H1 (cell line): ENCODE measurements at regions not wholly inside any gene's neighbourhood (a gene's known extent, or its start where the extent isn't known, plus 50 kb on each side); places are given as distances from the start of the nearest gene placed in this dataset.
A peak's percentile ranks its signal among the peaks of the same experiment; 100 is the strongest.

Source experiments
- BACH1 ChIP-seq: IDR thresholded peaks from 2 replicates; pipeline ENCODE4 v1.6.1; 2012; ENCODE audit warnings: low read length, improper control_type of control experiment
- CHD2 ChIP-seq: IDR thresholded peaks from 2 replicates; pipeline ENCODE4 v1.6.1; 2012; ENCODE audit warnings: low read length, improper control_type of control experiment
- CHD7 ChIP-seq: fragments of 300-600 bp; sonication (generic); IDR thresholded peaks from 2 replicates; pipeline ENCODE4 v1.7.1; 2012; ENCODE audit warnings: low read length, moderate library complexity, mild to moderate bottlenecking, inconsistent platforms; ENCODE audit not compliant: insufficient replicate concordance
- HDAC6 ChIP-seq: IDR thresholded peaks from one replicate; pipeline ENCODE4 v1.7.1; 2012; ENCODE audit warnings: low read depth, mild to moderate bottlenecking, inconsistent platforms, low read length, moderate library complexity
- JUN ChIP-seq: IDR thresholded peaks from 2 replicates; pipeline ENCODE4 v1.6.1; 2011; ENCODE audit warnings: low read depth, mild to moderate bottlenecking, improper control_type of control experiment, low read length
- JUND ChIP-seq: IDR thresholded peaks from 2 replicates; pipeline ENCODE4 v1.6.1; 2011; ENCODE audit warnings: mild to moderate bottlenecking, improper control_type of control experiment, low read length
- KDM1A ChIP-seq: fragments of 200-600, 300-600 bp; sonication (generic); IDR thresholded peaks from 2 replicates; pipeline ENCODE4 v1.7.1; 2016; ENCODE audit warnings: mild to moderate bottlenecking, low read length, borderline replicate concordance
- MAX ChIP-seq: IDR thresholded peaks from 2 replicates; pipeline ENCODE4 v1.6.1; 2012; ENCODE audit warnings: inconsistent platforms
- NANOG ChIP-seq: IDR thresholded peaks from 2 replicates; pipeline ENCODE4 v1.6.1; 2011; ENCODE audit warnings: low read length, low read depth, mild to moderate bottlenecking, inconsistent platforms; ENCODE audit not compliant: insufficient read depth, poor library complexity, severe bottlenecking
- POLR2A ChIP-seq, 2 experiments: IDR thresholded peaks; 1 replicate in 1 of 2; 2 replicates in 1 of 2; pipeline ENCODE4 v1.6.1; 2011; ENCODE audit warnings: low read depth in 2 of 2, low read length in 2 of 2, mild to moderate bottlenecking in 2 of 2; ENCODE audit errors: control extremely low read depth in 1 of 2
- POLR2AphosphoS5 ChIP-seq: IDR thresholded peaks from 2 replicates; pipeline ENCODE4 v1.6.1; 2011; ENCODE audit warnings: low read depth, low read length
- SP1 ChIP-seq: IDR thresholded peaks from 2 replicates; pipeline ENCODE4 v1.6.1; 2011; ENCODE audit warnings: low read depth, low read length
- TCF12 ChIP-seq: IDR thresholded peaks from 2 replicates; pipeline ENCODE4 v1.6.1; 2011; ENCODE audit warnings: low read depth, mild to moderate bottlenecking, low read length

GRCh38 chr7:98051118-98051744 is 55.4 kb upstream of the LMTK2 start (continued):
- TF ChIP-seq CHD7 (no peak), POLR2A (IDR thresholded peaks at IDR 0.05; ENCODE audit: control extremely low read depth in 1 of 2, low read depth in 2 of 2, low read length in 2 of 2) (no peak), POLR2AphosphoS5 (no peak), JUN (no peak), SP1 (no peak), KDM1A (peak; percentile 41; the same call in 1 of the 2 replicates), HDAC6 (no peak), NANOG (no peak), CHD2 (no peak), BACH1 (no peak), TCF12 (no peak), JUND (no peak), MAX (peak; percentile 74)
